ENCODE measurements at regions not wholly inside any gene's neighbourhood (a gene's known extent, or its start where the extent isn't known, plus 50 kb on each side); places are given as distances from the start of the nearest gene placed in this dataset.

DNA sequence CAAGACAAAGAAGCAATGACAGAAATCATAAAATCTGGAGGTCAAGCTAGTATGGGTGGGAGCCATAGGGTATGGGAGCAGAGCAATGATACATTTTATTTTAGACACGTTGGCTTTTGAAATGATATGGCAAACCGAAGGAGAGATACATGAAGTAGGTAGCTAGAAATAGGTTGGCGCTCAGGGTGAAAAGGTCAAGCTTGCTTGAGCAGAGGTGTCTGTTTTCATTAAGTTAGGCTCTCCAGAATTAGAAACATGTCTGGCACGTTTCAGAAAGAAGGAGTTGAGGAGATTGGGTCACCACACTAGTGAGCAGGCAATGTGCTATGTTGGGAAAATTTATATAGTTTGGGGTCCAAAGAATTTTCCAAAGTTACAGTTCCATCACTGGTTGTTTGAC lies 151.4 kb downstream of the AMY1C start:
- H3K9me3 ChIP-seq = peaks cover 0 to 4% (median 0%) of the 10 kb centered on the region in 8 donors
- 56 to 70% (median 63%) methylated on average over 4 of the region's 4 CpGs for WGBS, 5 donors

DNA sequence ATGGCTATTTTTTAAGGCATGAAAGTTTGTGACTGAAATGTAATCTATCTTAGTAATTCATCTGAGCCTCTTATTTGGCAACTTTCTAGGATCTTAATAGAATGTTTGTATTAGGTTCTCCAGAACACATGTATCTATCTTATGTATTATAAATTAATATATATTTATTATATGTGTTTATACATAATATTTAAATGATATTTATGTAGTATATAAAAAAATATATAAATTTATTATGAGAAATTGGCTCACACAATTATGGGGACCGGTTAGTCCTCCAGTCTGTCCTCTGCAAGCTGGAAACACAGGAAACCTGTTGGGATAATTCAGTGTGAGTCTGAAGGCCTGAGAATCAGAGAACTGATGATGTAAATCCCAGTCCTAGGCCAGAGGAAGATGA lies 155.7 kb downstream of the AMY1C start:
- whole genome bisulfite sequencing, 5 donors = 81 to 92% (median 87%) methylated on average over 1 of the region's 1 CpG
- DNase-seq = no peak
- intact Hi-C loops (cut with DNase I; ENCODE audit: low total_unique reads) = no loop called here
- H3K27ac ChIP-seq = no peak overlapping the region
- H3K36me3 ChIP-seq = no peaks in the 10 kb centered on the region
- H3K9me3 ChIP-seq = peaks cover 0 to 4% (median 0%) of the 10 kb centered on the region in 8 donors
- TF ChIP-seq, protein P1, sequence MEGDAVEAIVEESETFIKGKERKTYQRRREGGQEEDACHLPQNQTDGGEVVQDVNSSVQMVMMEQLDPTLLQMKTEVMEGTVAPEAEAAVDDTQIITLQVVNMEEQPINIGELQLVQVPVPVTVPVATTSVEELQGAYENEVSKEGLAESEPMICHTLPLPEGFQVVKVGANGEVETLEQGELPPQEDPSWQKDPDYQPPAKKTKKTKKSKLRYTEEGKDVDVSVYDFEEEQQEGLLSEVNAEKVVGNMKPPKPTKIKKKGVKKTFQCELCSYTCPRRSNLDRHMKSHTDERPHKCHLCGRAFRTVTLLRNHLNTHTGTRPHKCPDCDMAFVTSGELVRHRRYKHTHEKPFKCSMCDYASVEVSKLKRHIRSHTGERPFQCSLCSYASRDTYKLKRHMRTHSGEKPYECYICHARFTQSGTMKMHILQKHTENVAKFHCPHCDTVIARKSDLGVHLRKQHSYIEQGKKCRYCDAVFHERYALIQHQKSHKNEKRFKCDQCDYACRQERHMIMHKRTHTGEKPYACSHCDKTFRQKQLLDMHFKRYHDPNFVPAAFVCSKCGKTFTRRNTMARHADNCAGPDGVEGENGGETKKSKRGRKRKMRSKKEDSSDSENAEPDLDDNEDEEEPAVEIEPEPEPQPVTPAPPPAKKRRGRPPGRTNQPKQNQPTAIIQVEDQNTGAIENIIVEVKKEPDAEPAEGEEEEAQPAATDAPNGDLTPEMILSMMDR (IDR thresholded peaks at IDR 0.05 in 8 of 11, conservative IDR thresholded peaks at IDR 0.05 in 3 of 11) = no peak
- TF ChIP-seq POLR2A (IDR thresholded peaks at IDR 0.05) (no peak), POLR2AphosphoS5 (IDR thresholded peaks at IDR 0.05) (no peak)
- no peaks in the 10 kb centered on the region for H3K4me1 ChIP-seq
- no peak overlapping the region for H3K4me3 ChIP-seq
- no peaks in the 10 kb centered on the region for H3K27me3 ChIP-seq (replicated peaks in 1 of 7)

More for the DNA sequence above, 151.4 kb downstream of the AMY1C start:
- Histone ChIP-seq H3K27me3 (replicated peaks in 1 of 7) (no peaks in the 10 kb centered on the region), H3K27ac (no peak overlapping the region), H3K36me3 (no peaks in the 10 kb centered on the region), H3K4me1 (no peaks in the 10 kb centered on the region), H3K4me3 (no peak overlapping the region)
- DNase-seq = no peak
- TF ChIP-seq, protein P1 (IDR thresholded peaks at IDR 0.05 in 8 of 11, conservative IDR thresholded peaks at IDR 0.05 in 3 of 11) = no peak
- TF ChIP-seq POLR2A (IDR thresholded peaks at IDR 0.05) (no peak), POLR2AphosphoS5 (IDR thresholded peaks at IDR 0.05) (no peak)
- intact Hi-C loops (cut with DNase I; ENCODE audit: low total_unique reads) = no loop called here

DNA sequence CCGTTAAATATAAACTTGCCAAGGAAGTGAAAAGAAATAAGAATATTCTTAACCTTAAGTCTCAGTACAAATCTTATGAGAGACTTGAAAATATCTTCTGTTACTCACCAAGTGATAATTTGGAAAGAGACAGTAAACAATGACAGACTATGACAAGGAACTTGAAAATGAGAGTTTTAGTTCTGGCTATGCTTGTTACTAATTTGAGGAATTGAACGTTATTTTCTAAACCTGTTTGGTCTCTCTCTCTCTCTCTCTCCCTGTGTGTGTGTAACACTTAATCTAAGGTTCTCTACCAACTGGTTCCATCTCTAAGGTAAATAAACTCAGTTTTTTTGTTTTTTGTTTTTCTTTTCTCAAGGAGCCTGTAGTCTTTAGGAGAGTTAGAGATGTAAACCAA lies 161.8 kb downstream of the AMY1C start:
- Histone ChIP-seq H3K27ac (no peak overlapping the region), H3K4me1 (no peaks in the 10 kb centered on the region), H3K4me3 (no peak overlapping the region), H3K36me3 (no peaks in the 10 kb centered on the region), H3K9me3 (no peaks in the 10 kb centered on the region), H3K27me3 (replicated peaks in 1 of 7) (no peaks in the 10 kb centered on the region)
- TF ChIP-seq POLR2AphosphoS5 (IDR thresholded peaks at IDR 0.05) (no peak), POLR2A (IDR thresholded peaks at IDR 0.05) (no peak)
- TF ChIP-seq, protein P1 (IDR thresholded peaks at IDR 0.05 in 8 of 11, conservative IDR thresholded peaks at IDR 0.05 in 3 of 11) = no peak
- intact Hi-C loops (cut with DNase I; ENCODE audit: low total_unique reads) = no loop called here
- DNase-seq = no peak
- WGBS, 5 donors = 74 to 93% (median 82%) methylated on average over 2 of the region's 2 CpGs

DNA sequence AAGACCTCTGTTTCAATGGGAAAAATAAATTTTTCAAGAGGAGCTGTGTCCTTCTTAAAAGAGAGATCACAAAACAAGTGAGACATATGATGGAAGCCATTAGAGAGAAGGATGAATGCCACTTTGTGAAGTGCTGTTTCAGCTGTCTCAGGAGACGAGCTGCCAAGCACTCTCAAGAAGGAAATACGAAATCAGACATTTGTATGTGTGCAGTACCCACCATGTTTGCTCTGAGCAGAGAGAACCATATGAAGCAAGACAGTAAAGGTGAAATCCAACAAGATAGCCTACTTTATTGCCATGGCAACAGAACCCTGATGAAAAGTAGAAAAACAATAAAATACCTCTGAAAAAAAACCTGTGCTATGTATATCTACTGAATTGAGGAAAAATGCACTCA lies 168.1 kb downstream of the AMY1C start:
- H3K27ac ChIP-seq = no peak overlapping the region
- H3K4me1 ChIP-seq = no peaks in the 10 kb centered on the region
- H3K9me3 ChIP-seq = no peaks in the 10 kb centered on the region
- no peaks in the 10 kb centered on the region for H3K27me3 ChIP-seq (replicated peaks in 1 of 7)
- DNase-seq = no peak
- WGBS, 5 donors = 23 to 56% (median 38%) methylated on average over 2 of the region's 2 CpGs
- intact Hi-C loops (cut with DNase I; ENCODE audit: low total_unique reads) = no loop called here
- H3K36me3 ChIP-seq = no peaks in the 10 kb centered on the region
- TF ChIP-seq, protein P1 (IDR thresholded peaks at IDR 0.05 in 8 of 11, conservative IDR thresholded peaks at IDR 0.05 in 3 of 11) = no peak
- no peak for TF ChIP-seq POLR2A (IDR thresholded peaks at IDR 0.05)
- TF ChIP-seq POLR2AphosphoS5 (IDR thresholded peaks at IDR 0.05) = no peak
- H3K4me3 ChIP-seq = no peak overlapping the region
